PC-9 (cell line): ENCODE measurements at regions not wholly inside any gene's neighbourhood (a gene's known extent, or its start where the extent isn't known, plus 50 kb on each side); places are given as distances from the start of the nearest gene placed in this dataset.

ENCODE experiments used
- BruUV-seq: library from RNA; stranded (reverse); fragments of 400-500 nt; replicated peaks from 2 replicates; lab custom pipeline; 2021; lab: Mats Ljungman, UMichigan
- CTCF ChIA-PET: fragments of 300-600 bp; sonication (Branson Sonifier 250); formaldehyde crosslinking; loops from one replicate; lab custom pipeline; 2022; ENCODE audit warnings: antibody characterized with exemption; lab: Charles Lee
- POLR2A ChIA-PET: fragments of 300-600 bp; sonication (Branson Sonifier 250); formaldehyde crosslinking; loops from one replicate; lab custom pipeline; 2022; ENCODE audit warnings: antibody characterized with exemption; ENCODE audit not compliant: unreplicated experiment; lab: Charles Lee
- DNase-seq, 2 experiments: peaks; one replicate each; pipeline versions ENCODE4 v3.0.0 to v3.0.0-alpha.2; 2015 to 2022; ENCODE audit warnings: mixed read lengths in 1 of 2
- H2AFZ ChIP-seq: fragments of 200-600 bp; sonication (generic); 2 replicates; pipeline ENCODE4 v1.8.1; 2017; ENCODE audit warnings: antibody characterized with exemption
- H3F3A ChIP-seq: fragments of 200-600 bp; sonication (generic); 2 replicates; pipeline ENCODE4 v1.8.1; 2017; ENCODE audit warnings: antibody characterized with exemption, mild to moderate bottlenecking, low read depth; ENCODE audit not compliant: insufficient read depth
- H3K27ac ChIP-seq: fragments of 200-600 bp; sonication (generic); 2 replicates; pipeline ENCODE4 v1.6.1; 2016; ENCODE audit warnings: mixed run types
- H3K27me3 ChIP-seq: fragments of 200-600 bp; sonication (generic); 2 replicates; pipeline ENCODE4 v1.6.1; 2016; ENCODE audit warnings: low read depth, mixed run types; ENCODE audit not compliant: insufficient read depth
- H3K36me3 ChIP-seq: fragments of 200-600 bp; sonication (generic); 2 replicates; pipeline ENCODE4 v1.6.1; 2016; ENCODE audit warnings: low read depth, mixed run types
- H3K4me1 ChIP-seq: fragments of 200-600 bp; sonication (generic); replicated peaks from 2 replicates; pipeline ENCODE4 v1.6.1; 2016; ENCODE audit warnings: mixed run types; ENCODE audit not compliant: insufficient read depth
- H3K4me2 ChIP-seq: fragments of 200-600 bp; sonication (generic); 2 replicates; pipeline ENCODE4 v1.6.1; 2017; ENCODE audit warnings: mixed run types
- H3K4me3 ChIP-seq: fragments of 200-600 bp; sonication (generic); 2 replicates; pipeline ENCODE4 v1.6.1; 2016; ENCODE audit warnings: mixed run types
- H3K79me2 ChIP-seq: fragments of 200-600 bp; sonication (generic); 2 replicates; pipeline ENCODE4 v1.6.1; 2017; ENCODE audit warnings: low read depth, mixed run types
- H3K9me2 ChIP-seq: fragments of 200-600 bp; sonication (generic); 2 replicates; pipeline ENCODE4 v1.8.1; 2017; ENCODE audit warnings: mild to moderate bottlenecking; ENCODE audit not compliant: insufficient read depth
- H3K9me3 ChIP-seq: fragments of 200-600 bp; sonication (generic); 2 replicates; pipeline ENCODE4 v1.8.1; 2016; ENCODE audit warnings: low read depth; ENCODE audit not compliant: insufficient read depth
- H4K20me1 ChIP-seq: fragments of 200-600 bp; sonication (generic); 2 replicates; pipeline ENCODE4 v1.8.1; 2017; ENCODE audit not compliant: insufficient read depth
- CTCF ChIP-seq: fragments of 200-600 bp; sonication (generic); conservative IDR thresholded peaks from 2 replicates; pipeline ENCODE4 v1.6.1; 2017; ENCODE audit warnings: mixed run types, antibody characterized with exemption, mild to moderate bottlenecking, moderate library complexity
- EZH2 ChIP-seq: fragments of 200-600 bp; sonication (generic); IDR thresholded peaks from 2 replicates; pipeline ENCODE4 v1.8.0; 2017; ENCODE audit warnings: antibody characterized with exemption, low read depth
- intact Hi-C: fragments of 100-400 bp; cut with micrococcal nuclease; formaldehyde crosslinking; loops from one replicate; pipeline ENCODE4 v1.10.0; 2022; ENCODE audit not compliant: unreplicated experiment

DNA sequence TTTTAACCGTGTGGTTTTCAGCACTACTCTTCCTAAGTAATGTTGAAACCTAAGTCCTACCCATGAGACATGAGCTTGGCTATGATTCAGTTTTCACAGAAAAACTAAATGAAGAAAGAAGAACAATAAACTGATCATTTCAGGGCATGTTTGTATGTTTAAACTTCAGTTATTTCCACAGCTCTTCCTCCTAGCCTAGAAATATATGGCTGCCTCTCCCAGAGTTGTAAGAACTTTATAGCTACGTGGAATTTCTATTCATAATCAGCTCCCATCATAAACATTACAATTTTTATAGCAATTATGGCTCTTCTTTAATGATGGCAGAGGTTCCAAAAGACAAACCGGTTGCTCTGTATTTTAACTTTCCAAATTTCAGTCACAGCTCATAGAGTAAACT lies 314.7 kb upstream of the ADAMTSL1 start:
- Histone ChIP-seq H4K20me1 (no peaks in the 10 kb centered on the region), H3K27me3 (no peaks in the 10 kb centered on the region), H3K4me2 (no peak overlapping the region), H3K4me3 (no peak overlapping the region), H3K79me2 (no peaks in the 10 kb centered on the region), H3K9me3 (no peaks in the 10 kb centered on the region), H3K9me2 (no peaks in the 10 kb centered on the region), H3F3A (no peaks in the 10 kb centered on the region), H3K27ac (no peak overlapping the region), H3K36me3 (no peaks in the 10 kb centered on the region), H2AFZ (no peak overlapping the region), H3K4me1 (no peaks in the 10 kb centered on the region)
- ChIA-PET CTCF (interaction anchor here (0.5 kb wide), 1 partner anchor 346 kb away, joined by 4 read pairs; no protein-coding TSS in a partner anchor), POLR2A (no interaction called here)
- no peak for TF ChIP-seq CTCF
- no peak for DNase-seq
- no TSS peak for BruUV-seq
- intact Hi-C loops = no loop called here

GRCh38 chr9:18163146-18163545 lies 310.8 kb upstream of the ADAMTSL1 start:
- no TSS peak for BruUV-seq
- Histone ChIP-seq H3K79me2 (no peaks in the 10 kb centered on the region), H3K9me3 (no peaks in the 10 kb centered on the region), H4K20me1 (no peaks in the 10 kb centered on the region), H3K36me3 (no peaks in the 10 kb centered on the region), H3K4me2 (no peak overlapping the region), H3F3A (no peaks in the 10 kb centered on the region), H3K27ac (no peak overlapping the region), H3K4me1 (no peaks in the 10 kb centered on the region), H2AFZ (no peak overlapping the region), H3K9me2 (no peaks in the 10 kb centered on the region), H3K27me3 (peaks cover 9% of the 10 kb centered on the region; the same call in 1 of the 2 replicates), H3K4me3 (no peak overlapping the region)
- ChIA-PET CTCF (no interaction called here), POLR2A (no interaction called here)
- intact Hi-C loops = no loop called here
- TF ChIP-seq EZH2 = no peak
- TF ChIP-seq CTCF = no peak
- DNase-seq = no peak

GRCh38 chr9:18167733-18168132 lies 306.2 kb upstream of the ADAMTSL1 start:
- no TSS peak for BruUV-seq
- Histone ChIP-seq H3K4me2 (no peak overlapping the region), H3K36me3 (no peaks in the 10 kb centered on the region), H3K9me2 (no peaks in the 10 kb centered on the region), H3K9me3 (no peaks in the 10 kb centered on the region), H3K4me1 (no peaks in the 10 kb centered on the region), H2AFZ (no peak overlapping the region), H3K79me2 (no peaks in the 10 kb centered on the region), H3F3A (no peaks in the 10 kb centered on the region), H4K20me1 (no peaks in the 10 kb centered on the region), H3K27me3 (peaks cover 9% of the 10 kb centered on the region; the same call in 1 of the 2 replicates), H3K27ac (no peak overlapping the region), H3K4me3 (no peak overlapping the region)
- TF ChIP-seq CTCF (no peak), EZH2 (no peak)
- ChIA-PET POLR2A (no interaction called here), CTCF (no interaction called here)
- no peak for DNase-seq
- intact Hi-C loops = no loop called here
